Neural cell (in vitro differentiated cells): ENCODE measurements at regions not wholly inside any gene's neighbourhood (a gene's known extent, or its start where the extent isn't known, plus 50 kb on each side); places are given as distances from the start of the nearest gene placed in this dataset.

Experiments used
- H2AFZ ChIP-seq: fragments of 200-600, 300-800 bp; sonication (generic), shearing (Covaris generic); 2 replicates; pipeline ENCODE4 v1.6.0; 2014; ENCODE audit warnings: low read depth, mild to moderate bottlenecking, antibody characterized with exemption, low read length, moderate library complexity
- H3F3A ChIP-seq: fragments of 200-600 bp; shearing (Covaris generic); 2 replicates; pipeline ENCODE4 v1.6.1; 2016; ENCODE audit warnings: mild to moderate bottlenecking, moderate library complexity, mixed read lengths, antibody characterized with exemption, low read length; ENCODE audit not compliant: insufficient read depth, poor library complexity, severe bottlenecking
- H3K27ac ChIP-seq: fragments of 200-600, 300-800 bp; sonication (generic), shearing (Covaris generic); 2 replicates; pipeline ENCODE4 v1.5.1; 2014; ENCODE audit warnings: mild to moderate bottlenecking, low read length, moderate library complexity
- H3K27me3 ChIP-seq: fragments of 300-800, 200-600 bp; sonication (generic), shearing (Covaris generic); 2 replicates; pipeline ENCODE4 v1.6.0; 2014; ENCODE audit warnings: mild to moderate bottlenecking, low read depth, low read length, moderate library complexity; ENCODE audit not compliant: insufficient read depth
- H3K36me3 ChIP-seq: fragments of 300-800, 200-600 bp; sonication (generic), shearing (Covaris generic); 2 replicates; pipeline ENCODE4 v1.5.1; 2014; ENCODE audit warnings: mild to moderate bottlenecking, antibody characterized with exemption, low read length, moderate library complexity; ENCODE audit not compliant: insufficient read depth
- H3K4me2 ChIP-seq: fragments of 300-800, 200-600 bp; sonication (generic), shearing (Covaris generic); 2 replicates; pipeline ENCODE4 v1.6.0; 2014; ENCODE audit warnings: mild to moderate bottlenecking, low read length
- H3K4me3 ChIP-seq: fragments of 300-800, 200-600 bp; sonication (generic), shearing (Covaris generic); 2 replicates; pipeline ENCODE4 v1.5.1; 2014; ENCODE audit warnings: mild to moderate bottlenecking, low read length, moderate library complexity
- H3K79me2 ChIP-seq: fragments of 200-600 bp; shearing (Covaris generic); replicated peaks from 2 replicates; pipeline ENCODE4 v1.6.0; 2014; ENCODE audit warnings: mild to moderate bottlenecking, low read length, moderate library complexity; ENCODE audit not compliant: insufficient read depth
- H3K9ac ChIP-seq: fragments of 300-800, 200-600 bp; sonication (generic), shearing (Covaris generic); 2 replicates; pipeline ENCODE4 v1.6.1; 2016; ENCODE audit warnings: mild to moderate bottlenecking, low read length, mixed read lengths
- H3K9me2 ChIP-seq: fragments of 200-600 bp; shearing (Covaris generic); 2 replicates; pipeline ENCODE4 v1.6.1; 2016; ENCODE audit warnings: mild to moderate bottlenecking, low read length, mixed read lengths; ENCODE audit not compliant: insufficient read depth
- H3K9me3 ChIP-seq: fragments of 200-600, 300-800 bp; sonication (generic), shearing (Covaris generic); 2 replicates; pipeline ENCODE4 v1.6.1; 2016; ENCODE audit warnings: mild to moderate bottlenecking, mixed run types, low read length, moderate library complexity, mixed read lengths
- H4K20me1 ChIP-seq: fragments of 200-600 bp; shearing (Covaris generic); 2 replicates; pipeline ENCODE4 v1.6.1; 2016; ENCODE audit warnings: mild to moderate bottlenecking, mixed run types; ENCODE audit not compliant: insufficient read depth
- EP300 ChIP-seq: fragments of 450-650 bp; conservative IDR thresholded peaks from 2 replicates; pipeline ENCODE4 v1.6.1; 2014; ENCODE audit warnings: antibody characterized with exemption, mild to moderate bottlenecking, moderate library complexity; ENCODE audit not compliant: poor library complexity, severe bottlenecking
- EZH2 ChIP-seq: fragments of 200-600, 300-800 bp; shearing (Covaris generic), sonication (generic); IDR thresholded peaks from 2 replicates; pipeline ENCODE4 v1.6.1; 2014; ENCODE audit warnings: antibody characterized with exemption, low read length, borderline replicate concordance, mild to moderate bottlenecking; ENCODE audit not compliant: insufficient read depth, poor library complexity, severe bottlenecking
- MXI1 ChIP-seq: fragments of 450-650 bp; conservative IDR thresholded peaks from 2 replicates; pipeline ENCODE4 v1.6.1; 2014; ENCODE audit warnings: antibody characterized with exemption, mild to moderate bottlenecking; ENCODE audit not compliant: poor library complexity, severe bottlenecking
- POLR2AphosphoS5 ChIP-seq: IDR thresholded peaks from 2 replicates; pipeline ENCODE4 v1.6.1; 2012
- RAD21 ChIP-seq: fragments of 450-650 bp; conservative IDR thresholded peaks from 2 replicates; pipeline ENCODE4 v1.6.1; 2014; ENCODE audit warnings: antibody characterized with exemption, mild to moderate bottlenecking, moderate library complexity
- SMC3 ChIP-seq: fragments of 450-650 bp; conservative IDR thresholded peaks from 2 replicates; pipeline ENCODE4 v1.6.1; 2014; ENCODE audit warnings: antibody characterized with exemption, mild to moderate bottlenecking, moderate library complexity; ENCODE audit not compliant: poor library complexity
- TAF1 ChIP-seq: IDR thresholded peaks from 2 replicates; pipeline ENCODE4 v1.6.1; 2012; ENCODE audit warnings: low read depth
- TF ChIP-seq, protein P1 (sequence below): IDR thresholded peaks from 2 replicates; pipeline ENCODE4 v1.6.1; 2012; ENCODE audit warnings: borderline replicate concordance
- TF ChIP-seq, protein P2 (sequence below): fragments of 450-650 bp; IDR thresholded peaks from 2 replicates; pipeline ENCODE4 v1.5.1; 2014; ENCODE audit warnings: antibody characterized with exemption, mild to moderate bottlenecking, moderate library complexity; ENCODE audit not compliant: poor library complexity, severe bottlenecking

DNA sequence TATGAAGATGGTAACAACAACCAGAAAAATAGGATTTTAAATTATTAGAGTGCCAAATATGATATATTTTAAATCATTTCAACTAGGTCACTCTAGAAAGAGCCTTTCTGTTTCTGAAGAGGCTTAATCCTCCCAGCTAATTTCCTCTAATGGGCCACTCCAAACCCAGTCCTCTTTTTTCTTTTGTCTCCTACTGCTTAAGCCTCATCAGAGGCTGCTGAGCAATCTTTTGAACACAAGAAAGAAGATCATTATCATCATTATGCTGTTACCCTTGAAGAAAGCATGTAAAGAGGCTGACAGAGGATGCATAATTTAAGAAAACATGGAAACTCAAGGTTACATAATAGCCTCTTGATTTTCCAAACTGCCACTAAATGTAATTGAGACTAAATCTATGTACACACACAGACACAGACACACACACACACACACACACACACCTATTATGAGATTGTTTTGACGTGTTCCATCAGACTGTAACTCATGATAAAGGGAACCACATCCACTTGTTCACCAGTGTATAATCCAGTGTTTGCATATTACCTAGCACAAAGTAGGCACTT lies 519.6 kb downstream of the METTL15 start:
- Histone ChIP-seq H3K4me2 (no peak overlapping the region), H3K79me2 (no peaks in the 10 kb centered on the region), H3K27me3 (peaks cover 55% of the 10 kb centered on the region), H3K9me2 (no peaks in the 10 kb centered on the region), H3K36me3 (no peaks in the 10 kb centered on the region), H4K20me1 (no peaks in the 10 kb centered on the region), H3F3A (peaks cover 9% of the 10 kb centered on the region), H2AFZ (no peak overlapping the region), H3K9me3 (no peaks in the 10 kb centered on the region), H3K9ac (no peak overlapping the region), H3K27ac (no peak overlapping the region), H3K4me3 (no peak overlapping the region)
- TF ChIP-seq EZH2 (no peak), EP300 (peak; percentile 67), MXI1 (no peak), POLR2AphosphoS5 (peak; percentile 94), RAD21 (no peak), SMC3 (no peak)
- TF ChIP-seq, protein P1, sequence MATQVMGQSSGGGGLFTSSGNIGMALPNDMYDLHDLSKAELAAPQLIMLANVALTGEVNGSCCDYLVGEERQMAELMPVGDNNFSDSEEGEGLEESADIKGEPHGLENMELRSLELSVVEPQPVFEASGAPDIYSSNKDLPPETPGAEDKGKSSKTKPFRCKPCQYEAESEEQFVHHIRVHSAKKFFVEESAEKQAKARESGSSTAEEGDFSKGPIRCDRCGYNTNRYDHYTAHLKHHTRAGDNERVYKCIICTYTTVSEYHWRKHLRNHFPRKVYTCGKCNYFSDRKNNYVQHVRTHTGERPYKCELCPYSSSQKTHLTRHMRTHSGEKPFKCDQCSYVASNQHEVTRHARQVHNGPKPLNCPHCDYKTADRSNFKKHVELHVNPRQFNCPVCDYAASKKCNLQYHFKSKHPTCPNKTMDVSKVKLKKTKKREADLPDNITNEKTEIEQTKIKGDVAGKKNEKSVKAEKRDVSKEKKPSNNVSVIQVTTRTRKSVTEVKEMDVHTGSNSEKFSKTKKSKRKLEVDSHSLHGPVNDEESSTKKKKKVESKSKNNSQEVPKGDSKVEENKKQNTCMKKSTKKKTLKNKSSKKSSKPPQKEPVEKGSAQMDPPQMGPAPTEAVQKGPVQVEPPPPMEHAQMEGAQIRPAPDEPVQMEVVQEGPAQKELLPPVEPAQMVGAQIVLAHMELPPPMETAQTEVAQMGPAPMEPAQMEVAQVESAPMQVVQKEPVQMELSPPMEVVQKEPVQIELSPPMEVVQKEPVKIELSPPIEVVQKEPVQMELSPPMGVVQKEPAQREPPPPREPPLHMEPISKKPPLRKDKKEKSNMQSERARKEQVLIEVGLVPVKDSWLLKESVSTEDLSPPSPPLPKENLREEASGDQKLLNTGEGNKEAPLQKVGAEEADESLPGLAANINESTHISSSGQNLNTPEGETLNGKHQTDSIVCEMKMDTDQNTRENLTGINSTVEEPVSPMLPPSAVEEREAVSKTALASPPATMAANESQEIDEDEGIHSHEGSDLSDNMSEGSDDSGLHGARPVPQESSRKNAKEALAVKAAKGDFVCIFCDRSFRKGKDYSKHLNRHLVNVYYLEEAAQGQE: peak; percentile 37

DNA sequence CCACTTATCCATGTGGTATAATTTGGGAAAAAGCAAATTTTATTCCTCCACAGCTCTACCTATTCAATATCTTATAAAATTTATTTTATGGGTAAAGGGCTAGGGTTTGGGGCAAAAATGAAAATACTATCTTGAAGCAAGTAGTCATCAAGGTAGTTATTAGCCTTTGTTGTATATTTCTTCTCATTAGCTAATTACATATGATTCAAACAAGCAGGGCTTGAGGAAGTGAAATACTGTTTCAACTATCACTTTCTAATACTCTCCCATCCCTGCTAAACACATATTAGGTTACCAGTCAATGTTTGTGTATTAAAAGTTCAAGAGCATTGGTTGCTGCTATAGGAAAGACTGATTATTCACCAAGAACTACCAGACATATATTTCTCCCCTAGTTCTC lies 517.3 kb downstream of the METTL15 start:
- Histone ChIP-seq H3K9me3 (no peaks in the 10 kb centered on the region), H3K27me3 (peaks cover 49% of the 10 kb centered on the region), H2AFZ (no peak overlapping the region), H4K20me1 (no peaks in the 10 kb centered on the region), H3F3A (peaks cover 9% of the 10 kb centered on the region), H3K79me2 (no peaks in the 10 kb centered on the region), H3K36me3 (no peaks in the 10 kb centered on the region), H3K27ac (no peak overlapping the region), H3K4me2 (no peak overlapping the region), H3K4me3 (no peak overlapping the region), H3K9me2 (no peaks in the 10 kb centered on the region), H3K9ac (no peak overlapping the region)
- TF ChIP-seq EZH2: no peak
- TF ChIP-seq, protein P1: no peak
- TF ChIP-seq SMC3: no peak
- no peak for TF ChIP-seq RAD21
- TF ChIP-seq EP300: no peak
- no peak for TF ChIP-seq POLR2AphosphoS5
- TF ChIP-seq TAF1: no peak
- no peak for TF ChIP-seq MXI1
- TF ChIP-seq, protein P2, sequence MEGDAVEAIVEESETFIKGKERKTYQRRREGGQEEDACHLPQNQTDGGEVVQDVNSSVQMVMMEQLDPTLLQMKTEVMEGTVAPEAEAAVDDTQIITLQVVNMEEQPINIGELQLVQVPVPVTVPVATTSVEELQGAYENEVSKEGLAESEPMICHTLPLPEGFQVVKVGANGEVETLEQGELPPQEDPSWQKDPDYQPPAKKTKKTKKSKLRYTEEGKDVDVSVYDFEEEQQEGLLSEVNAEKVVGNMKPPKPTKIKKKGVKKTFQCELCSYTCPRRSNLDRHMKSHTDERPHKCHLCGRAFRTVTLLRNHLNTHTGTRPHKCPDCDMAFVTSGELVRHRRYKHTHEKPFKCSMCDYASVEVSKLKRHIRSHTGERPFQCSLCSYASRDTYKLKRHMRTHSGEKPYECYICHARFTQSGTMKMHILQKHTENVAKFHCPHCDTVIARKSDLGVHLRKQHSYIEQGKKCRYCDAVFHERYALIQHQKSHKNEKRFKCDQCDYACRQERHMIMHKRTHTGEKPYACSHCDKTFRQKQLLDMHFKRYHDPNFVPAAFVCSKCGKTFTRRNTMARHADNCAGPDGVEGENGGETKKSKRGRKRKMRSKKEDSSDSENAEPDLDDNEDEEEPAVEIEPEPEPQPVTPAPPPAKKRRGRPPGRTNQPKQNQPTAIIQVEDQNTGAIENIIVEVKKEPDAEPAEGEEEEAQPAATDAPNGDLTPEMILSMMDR: no peak
